H7 (cell line): ENCODE measurements at regions not wholly inside any gene's neighbourhood (a gene's known extent, or its start where the extent isn't known, plus 50 kb on each side); places are given as distances from the start of the nearest gene placed in this dataset.

ENCODE experiments used
- DNase-seq: peaks from one replicate; pipeline ENCODE4 v3.0.0; 2012
- H3K27me3 ChIP-seq: 2 replicates; pipeline ENCODE4 v1.6.0; 2011; ENCODE audit warnings: mild to moderate bottlenecking, low read length; ENCODE audit not compliant: control insufficient read depth, insufficient read depth
- H3K36me3 ChIP-seq: replicated peaks from 2 replicates; pipeline ENCODE4 v1.5.1; 2011; ENCODE audit warnings: low read length; ENCODE audit not compliant: control insufficient read depth, insufficient read depth
- H3K4me3 ChIP-seq: 2 replicates; pipeline ENCODE4 v1.5.1; 2011; ENCODE audit warnings: low read depth, mild to moderate bottlenecking, control low read depth, low read length, moderate library complexity; ENCODE audit not compliant: insufficient read depth

DNA sequence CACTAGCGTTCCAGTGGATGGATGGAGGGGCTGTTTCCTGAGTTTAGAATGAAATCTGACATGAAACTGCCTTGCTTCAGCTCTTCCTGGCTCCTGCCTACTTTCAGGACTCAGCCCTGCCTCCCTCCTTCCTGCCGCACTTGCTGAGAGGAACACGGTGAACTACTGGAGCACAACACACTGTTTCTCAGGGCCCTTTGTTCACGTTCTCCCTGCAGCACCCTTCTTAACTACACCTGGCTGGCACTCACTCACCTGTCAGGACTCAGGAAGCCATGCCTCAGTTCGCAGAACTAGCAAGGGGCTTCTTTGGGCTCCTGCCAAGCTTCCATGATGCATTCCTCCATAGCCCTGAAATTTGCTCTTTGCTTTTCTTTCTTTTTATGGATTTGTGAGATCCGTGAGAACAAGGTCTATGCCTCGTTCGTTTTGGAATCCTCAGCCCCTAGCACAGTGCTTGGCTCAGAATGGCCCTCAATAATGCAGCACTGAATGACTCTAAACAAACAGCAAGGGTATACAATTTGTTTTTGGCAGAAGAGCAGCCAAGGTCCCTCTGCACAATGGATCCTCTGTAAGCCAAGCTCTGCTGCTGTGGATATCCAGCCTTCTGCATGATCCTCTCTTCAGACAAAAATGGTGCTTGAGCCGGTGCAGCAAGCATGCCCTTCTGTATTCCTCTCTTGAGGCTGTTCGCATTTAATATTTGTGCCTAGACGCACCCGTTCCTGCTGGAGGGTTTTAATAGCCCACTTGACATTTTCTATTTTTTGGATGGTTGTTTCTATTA is 357.0 kb downstream of the TSN start:
- Histone ChIP-seq H3K4me3 (no peak overlapping the region), H3K36me3 (no peaks in the 10 kb centered on the region), H3K27me3 (no peaks in the 10 kb centered on the region)
- DNase-seq, result no peak

DNA sequence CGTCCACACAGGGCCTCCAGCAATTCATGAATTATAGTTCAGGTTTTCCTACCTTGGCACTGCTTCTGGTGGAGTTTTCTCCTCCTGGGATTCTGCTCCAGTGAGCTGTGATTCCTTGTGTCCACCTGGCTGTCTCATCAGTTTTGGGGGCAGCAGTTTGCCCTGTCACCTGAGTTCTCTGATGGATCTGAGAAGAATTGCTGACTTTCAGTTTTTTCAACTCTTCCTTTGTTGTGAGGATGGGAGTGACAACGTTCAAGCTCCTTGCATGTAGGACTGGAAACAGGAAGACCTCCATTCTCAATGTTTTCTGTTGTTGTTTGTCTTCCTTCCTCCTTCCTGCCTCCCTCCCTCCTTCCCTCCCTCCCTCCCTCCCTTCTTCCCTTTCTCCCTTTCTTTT is 359.0 kb downstream of the TSN start:
- Histone ChIP-seq H3K4me3 (no peak overlapping the region), H3K36me3 (no peaks in the 10 kb centered on the region), H3K27me3 (no peaks in the 10 kb centered on the region)
- DNase-seq, result no peak

GRCh38 chr2:122117371-122117770 is 361.9 kb downstream of the TSN start:
- Histone ChIP-seq H3K36me3 (no peaks in the 10 kb centered on the region), H3K27me3 (no peaks in the 10 kb centered on the region), H3K4me3 (no peak overlapping the region)
- no peak for DNase-seq

DNA sequence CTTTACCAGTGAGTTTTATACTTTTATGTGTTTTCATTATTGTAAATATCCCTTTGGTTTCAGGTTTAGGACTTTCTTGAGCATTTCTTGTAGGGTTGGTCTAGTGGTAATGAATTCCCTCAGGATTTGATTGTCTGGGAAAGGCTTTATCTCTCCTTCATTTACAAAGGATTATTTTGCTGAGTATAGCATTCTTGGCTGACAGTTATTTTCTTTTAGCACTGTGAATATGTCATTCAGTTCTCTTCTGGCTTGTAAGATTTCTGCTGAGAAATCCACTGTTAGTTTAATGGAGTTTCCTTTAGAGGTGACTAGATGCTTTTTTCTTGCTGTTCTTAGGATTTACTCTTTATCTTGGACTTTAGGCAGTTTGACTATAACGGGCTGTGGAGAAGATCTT is 373.9 kb downstream of the TSN start:
- H3K36me3 ChIP-seq, result no peaks in the 10 kb centered on the region
- DNase-seq, result no peak
- no peaks in the 10 kb centered on the region for H3K27me3 ChIP-seq
- no peak overlapping the region for H3K4me3 ChIP-seq

GRCh38 chr2:122132147-122132691 is 376.8 kb downstream of the TSN start:
- Histone ChIP-seq H3K4me3 (no peak overlapping the region), H3K27me3 (no peaks in the 10 kb centered on the region), H3K36me3 (no peaks in the 10 kb centered on the region)
- no peak for DNase-seq

- Histone ChIP-seq H3K27me3 (no peaks in the 10 kb centered on the region), H3K4me3 (no peak overlapping the region), H3K36me3 (no peaks in the 10 kb centered on the region)
- no peak for DNase-seq
Measured at GRCh38 chr2:122135021-122135937, 379.8 kb downstream of the TSN start.

DNA sequence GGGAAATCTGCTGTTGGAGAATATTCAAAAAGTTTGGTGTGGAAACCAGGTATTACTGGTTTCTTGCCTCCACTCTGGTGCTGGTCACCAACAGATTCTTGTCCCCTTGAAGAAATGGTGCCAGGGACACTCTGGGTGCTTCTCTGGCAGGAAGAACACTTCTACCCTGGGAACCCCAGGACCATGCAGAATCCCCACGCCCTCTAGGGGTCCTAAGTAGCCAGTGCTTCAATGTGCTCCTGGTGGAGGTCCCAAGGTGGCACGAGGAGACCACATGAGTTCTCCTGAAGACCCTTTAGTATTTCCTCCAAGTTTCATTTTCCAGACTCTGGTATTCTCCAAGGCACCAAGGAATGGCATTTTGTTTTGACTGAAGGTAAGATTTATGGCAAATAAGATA is 380.6 kb downstream of the TSN start:
- peak; percentile 53 for DNase-seq

DNA sequence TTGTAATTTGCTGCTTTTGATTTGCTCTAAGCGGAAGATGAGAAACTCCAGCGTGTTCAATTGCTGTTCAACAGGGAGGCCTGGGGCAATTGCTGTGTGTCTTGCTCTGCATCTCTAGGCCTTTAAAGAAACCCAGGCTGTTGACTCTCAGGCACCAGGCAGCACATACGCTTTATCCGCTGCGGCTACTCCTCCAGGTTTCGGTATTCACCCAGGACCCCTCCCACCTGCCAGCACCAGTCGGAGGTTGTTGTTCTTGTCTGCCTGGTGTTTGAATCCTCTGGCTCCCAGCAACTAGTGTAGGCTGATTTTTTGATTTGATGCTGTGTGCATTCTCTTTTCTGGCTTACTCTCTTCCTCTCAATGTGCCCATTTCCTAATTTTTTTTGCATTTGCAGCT is 383.1 kb downstream of the TSN start:
- DNase-seq, result peak; percentile 27
- H3K27me3 ChIP-seq, result no peaks in the 10 kb centered on the region
- H3K4me3 ChIP-seq, result no peak overlapping the region
- no peaks in the 10 kb centered on the region for H3K36me3 ChIP-seq

More for the DNA sequence above, 380.6 kb downstream of the TSN start:
- H3K27me3 ChIP-seq, result no peaks in the 10 kb centered on the region
- H3K36me3 ChIP-seq, result no peaks in the 10 kb centered on the region
- H3K4me3 ChIP-seq, result no peak overlapping the region

DNA sequence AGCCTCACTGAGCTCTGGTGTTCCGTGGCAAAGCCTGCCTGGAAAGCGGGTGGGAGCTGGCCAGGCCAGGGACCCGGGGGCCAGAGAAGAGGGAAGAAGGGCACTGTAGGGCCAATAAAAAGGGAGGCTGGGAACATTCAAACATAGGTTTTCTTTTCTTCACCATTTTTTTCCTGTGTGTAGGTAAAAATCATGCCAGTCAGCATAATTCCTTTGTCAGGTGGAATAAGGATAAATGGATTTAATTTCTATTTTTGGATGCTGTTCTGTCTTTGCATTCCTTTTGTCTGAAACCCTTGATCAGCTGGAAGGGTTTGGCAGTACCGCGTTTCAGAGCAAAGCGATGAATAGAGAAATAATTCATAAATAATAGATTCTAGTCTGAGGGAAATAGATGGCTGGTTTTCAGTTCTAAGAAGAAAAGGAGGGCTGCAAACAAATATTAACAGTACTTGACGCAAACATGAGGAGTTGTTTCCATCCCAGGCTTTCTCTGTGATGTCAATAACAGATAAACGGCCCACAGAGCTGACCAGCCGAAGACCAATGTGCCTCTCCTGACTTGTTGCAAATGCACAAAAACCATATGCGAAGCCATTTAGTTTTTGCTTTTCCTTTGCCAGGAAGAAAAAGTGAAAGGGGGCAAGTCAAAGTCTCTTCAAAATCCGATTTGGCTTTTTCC is 384.4 kb downstream of the TSN start:
- DNase-seq, result no peak
- no peaks in the 10 kb centered on the region for H3K27me3 ChIP-seq
- no peaks in the 10 kb centered on the region for H3K36me3 ChIP-seq
- H3K4me3 ChIP-seq, result no peak overlapping the region

- Histone ChIP-seq H3K36me3 (no peaks in the 10 kb centered on the region), H3K4me3 (no peak overlapping the region), H3K27me3 (no peaks in the 10 kb centered on the region)
- no peak for DNase-seq
Measured at GRCh38 chr2:122144884-122145283, 389.4 kb downstream of the TSN start.

DNA sequence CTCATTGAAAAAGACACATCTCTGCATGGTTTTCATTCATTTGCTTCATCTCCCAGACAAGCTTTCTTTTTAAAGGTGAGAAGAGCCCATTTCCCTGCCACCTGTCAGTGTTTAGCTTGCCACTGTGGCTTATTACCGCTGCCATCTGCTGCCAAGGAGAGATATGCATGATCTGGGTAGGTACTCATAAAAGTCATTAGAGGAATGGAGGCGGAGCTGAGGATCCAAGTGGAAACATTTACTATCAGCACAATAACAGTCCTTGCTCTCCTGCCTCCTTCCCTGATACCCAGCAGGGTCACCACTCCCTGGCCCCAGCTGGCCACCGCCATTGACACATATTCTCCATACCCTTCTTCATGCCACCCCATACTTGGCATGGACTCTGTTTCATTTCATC is 390.4 kb downstream of the TSN start:
- Histone ChIP-seq H3K4me3 (no peak overlapping the region), H3K27me3 (no peaks in the 10 kb centered on the region), H3K36me3 (no peaks in the 10 kb centered on the region)
- no peak for DNase-seq

- Histone ChIP-seq H3K36me3 (no peaks in the 10 kb centered on the region), H3K4me3 (no peak overlapping the region), H3K27me3 (no peaks in the 10 kb centered on the region)
- no peak for DNase-seq
Measured at GRCh38 chr2:122148128-122148767, 392.8 kb downstream of the TSN start.

GRCh38 chr2:122150524-122151280 is 395.3 kb downstream of the TSN start:
- DNase-seq, result no peak
- no peaks in the 10 kb centered on the region for H3K27me3 ChIP-seq
- no peak overlapping the region for H3K4me3 ChIP-seq
- no peaks in the 10 kb centered on the region for H3K36me3 ChIP-seq
